Left ventricle myocardium superior (tissue), 1 donor: ENCODE measurements at regions not wholly inside any gene's neighbourhood (a gene's known extent, or its start where the extent isn't known, plus 50 kb on each side); places are given as distances from the start of the nearest gene placed in this dataset.

Experiments
- ATAC-seq: fragments of 200-7000 bp; cut with Tn5 transposase; one replicate; pipeline ENCODE4 v1.9.1; 2020; ENCODE audit warnings: mild to moderate bottlenecking, moderate library complexity
- DNase-seq: peaks from one replicate; pipeline ENCODE4 v3.0.0-alpha.2; 2020
- intact Hi-C: fragments of 100-400 bp; cut with micrococcal nuclease; formaldehyde crosslinking; loops from one replicate; pipeline ENCODE4 v1.11.0; 2022
- donor health status: DM: no; HTN: yes; CAD: no; lungs with severe emphysema.

DNA sequence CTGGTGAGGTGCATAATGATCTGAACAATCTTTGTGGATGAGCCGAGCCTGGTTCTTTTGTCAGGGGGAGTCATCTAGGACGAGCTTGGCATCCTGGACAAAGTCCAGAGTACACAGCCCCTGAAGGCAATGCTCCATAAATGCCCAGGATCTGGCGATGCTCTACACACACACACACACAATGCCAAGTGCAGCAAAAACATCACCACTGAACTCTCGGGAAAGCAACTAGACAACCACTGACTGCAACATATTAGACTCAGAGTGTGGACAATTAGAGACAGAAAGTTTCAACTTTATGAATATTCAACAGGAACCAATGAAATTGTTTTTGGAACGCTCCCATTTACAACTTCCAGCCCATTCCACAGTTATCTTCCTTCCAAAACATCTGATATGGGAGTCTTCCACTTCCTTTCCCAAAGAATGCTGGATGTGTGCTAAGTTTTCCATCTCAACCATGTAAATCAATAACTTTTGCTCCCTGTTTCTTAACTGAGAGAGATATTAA, 227.6 kb upstream of the ANKRD55 start:
- DNase-seq = no peak
- ATAC-seq = no peak
- intact Hi-C loops = no loop called here

DNA sequence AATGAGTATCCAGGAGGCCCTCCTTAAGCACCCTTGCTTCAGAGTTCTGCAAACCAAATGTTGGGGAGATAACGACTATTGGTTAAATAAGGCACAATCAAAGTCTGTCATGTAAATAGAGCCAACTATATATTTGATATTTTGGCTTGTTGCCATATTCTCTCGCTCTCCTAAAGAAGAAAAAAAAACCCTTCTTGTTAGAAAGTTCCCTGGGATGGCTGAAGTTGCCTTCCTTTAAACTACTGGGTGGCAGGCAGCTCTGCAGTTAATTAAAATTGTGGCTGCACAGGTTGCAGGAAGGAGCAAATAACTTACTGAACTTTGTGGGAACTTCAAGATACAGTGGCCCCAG, 227.0 kb upstream of the ANKRD55 start:
- no peak for ATAC-seq
- intact Hi-C loops = no loop called here
- DNase-seq = no peak

GRCh38 chr5:56459394-56460194, 226.5 kb upstream of the ANKRD55 start:
- intact Hi-C loops = no loop called here
- DNase-seq (no peak), ATAC-seq (no peak)

DNA sequence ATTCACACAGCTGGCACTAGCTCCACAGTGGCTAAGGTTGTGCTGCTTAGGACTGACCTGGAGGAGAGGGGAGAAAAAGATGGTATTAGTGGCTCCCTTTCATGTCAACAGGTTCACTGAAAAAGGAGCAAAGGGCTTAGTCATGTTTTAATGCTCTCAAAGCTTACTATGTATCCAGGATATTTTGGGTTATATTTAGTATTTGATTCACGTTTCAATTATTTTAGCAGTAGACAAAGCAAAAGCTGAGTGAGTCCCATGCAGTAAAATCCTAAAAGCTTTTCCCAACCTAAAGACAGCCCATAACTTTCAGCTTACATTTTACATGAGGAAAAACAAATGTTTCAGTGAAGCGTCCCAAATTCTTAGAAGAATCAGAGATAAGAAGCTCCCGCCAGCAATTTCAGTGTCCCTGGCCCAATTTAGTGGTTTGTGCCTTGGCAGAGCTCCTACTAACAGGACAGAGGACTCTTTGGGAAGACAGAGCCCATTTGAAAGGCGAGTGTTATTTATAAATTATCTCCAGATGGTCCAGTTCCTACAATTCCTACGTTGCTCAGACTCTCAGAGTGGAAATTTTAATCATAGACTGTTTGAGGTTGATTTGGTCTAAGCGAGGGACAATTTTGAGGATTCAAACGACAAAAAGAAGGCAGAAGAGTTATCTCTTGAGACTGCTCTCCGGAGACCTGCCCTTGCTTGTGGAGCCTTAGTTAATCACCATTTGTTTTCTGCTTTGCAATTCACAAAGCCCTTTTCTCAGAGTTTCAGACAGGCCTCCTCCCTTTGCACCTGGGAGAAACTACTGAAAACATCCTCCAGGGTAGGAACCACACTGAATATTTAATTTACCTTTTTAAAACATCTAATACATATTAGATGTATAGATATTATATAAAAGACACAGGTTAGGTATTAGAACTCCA, 225.0 kb upstream of the ANKRD55 start:
- DNase-seq (peak; percentile 42), ATAC-seq (peak; percentile 90)
- intact Hi-C loops = no loop called here

GRCh38 chr5:56456002-56456401, 222.9 kb upstream of the ANKRD55 start:
- ATAC-seq = no peak
- intact Hi-C loops = no loop called here
- no peak for DNase-seq

DNA sequence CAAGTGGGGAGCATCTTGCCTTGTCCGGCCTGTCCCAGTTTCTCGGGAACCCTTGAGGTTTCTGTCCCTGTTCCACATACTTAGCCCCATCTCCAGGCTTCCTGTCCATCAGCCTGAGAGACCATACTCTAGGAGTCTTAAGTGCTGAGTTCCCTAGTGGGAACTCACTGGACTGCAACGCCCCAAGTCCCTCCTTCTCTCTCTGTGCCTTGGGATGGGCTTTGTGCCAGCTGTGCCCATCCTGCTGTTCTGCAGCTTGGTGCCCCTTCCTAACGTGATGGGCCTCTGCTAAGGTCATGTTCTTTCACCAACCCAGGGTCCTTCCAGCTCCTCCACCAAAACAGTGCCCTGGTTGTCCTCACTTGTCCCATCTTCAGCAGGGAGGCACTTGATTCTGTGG, 222.3 kb upstream of the ANKRD55 start:
- intact Hi-C loops = no loop called here
- DNase-seq = no peak
- no peak for ATAC-seq

DNA sequence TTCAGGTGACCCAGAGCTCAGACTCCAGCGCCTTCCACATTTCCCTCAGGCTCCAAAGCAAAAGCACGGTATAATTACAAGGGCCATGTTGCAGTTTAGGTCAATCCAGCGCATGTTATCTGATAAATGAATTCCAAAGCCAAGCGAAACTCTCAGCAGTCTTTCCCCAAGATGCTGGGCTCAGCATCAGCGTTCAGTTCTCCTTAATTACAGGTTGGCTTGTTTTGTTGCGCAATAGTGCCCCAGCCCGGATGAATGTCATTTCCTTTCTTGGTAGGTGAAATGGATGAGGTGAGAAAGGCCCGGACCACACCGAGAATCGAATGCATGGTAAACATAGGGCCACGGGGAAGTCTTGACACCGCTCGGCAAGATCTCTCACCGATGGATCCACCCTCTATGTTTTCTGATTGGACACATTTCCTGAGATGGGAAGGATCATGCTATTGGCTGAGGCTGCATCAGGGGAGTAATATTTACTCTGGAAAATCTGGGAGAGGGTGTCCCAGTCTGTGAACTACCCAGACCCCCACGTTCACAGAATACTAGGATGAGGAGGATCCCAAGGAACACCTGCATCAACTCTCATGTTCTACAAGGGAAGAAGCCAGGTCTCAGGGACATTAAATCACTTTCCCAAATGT, 221.2 kb upstream of the ANKRD55 start:
- intact Hi-C loops = no loop called here
- ATAC-seq = no peak
- DNase-seq = no peak

GRCh38 chr5:56451742-56452141, 218.6 kb upstream of the ANKRD55 start:
- no peak for DNase-seq
- intact Hi-C loops = no loop called here
- no peak for ATAC-seq

- DNase-seq = no peak
- intact Hi-C loops = no loop called here
- ATAC-seq = peak; percentile 31
Measured at GRCh38 chr5:56450766-56451165, 217.6 kb upstream of the ANKRD55 start.

- no peak for DNase-seq
- no peak for ATAC-seq
- intact Hi-C loops = no loop called here
Measured at GRCh38 chr5:56449071-56449640, 216.0 kb upstream of the ANKRD55 start.

GRCh38 chr5:56447656-56448055, 214.5 kb upstream of the ANKRD55 start:
- ATAC-seq (no peak), DNase-seq (no peak)
- intact Hi-C loops = no loop called here

- intact Hi-C loops = no loop called here
- ATAC-seq (peak; percentile 66), DNase-seq (no peak)
Measured at GRCh38 chr5:56447232-56447631, 214.1 kb upstream of the ANKRD55 start.

GRCh38 chr5:56446728-56447127, 213.6 kb upstream of the ANKRD55 start:
- DNase-seq = no peak
- ATAC-seq = no peak
- intact Hi-C loops = no loop called here

DNA sequence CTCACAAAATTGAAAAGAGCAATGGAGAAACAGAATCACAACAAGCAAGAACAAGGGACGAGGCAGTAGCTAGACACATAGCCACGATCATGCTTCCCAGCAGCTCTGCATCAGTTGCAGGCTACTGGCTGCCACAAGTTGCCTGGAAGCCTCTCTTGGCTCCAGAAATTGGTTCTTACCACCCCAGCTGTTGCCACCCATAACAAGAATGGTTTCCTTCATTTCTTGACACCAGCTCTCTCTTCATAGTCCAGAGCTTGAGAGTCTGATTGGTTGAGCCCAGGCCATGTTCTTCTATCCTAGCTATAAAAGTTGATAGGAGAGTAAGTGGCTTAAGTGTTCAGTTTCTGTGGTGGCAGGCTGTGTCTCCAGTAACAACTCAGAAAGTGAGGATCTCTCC, 210.7 kb upstream of the ANKRD55 start:
- intact Hi-C loops = no loop called here
- ATAC-seq (no peak), DNase-seq (no peak)

DNA sequence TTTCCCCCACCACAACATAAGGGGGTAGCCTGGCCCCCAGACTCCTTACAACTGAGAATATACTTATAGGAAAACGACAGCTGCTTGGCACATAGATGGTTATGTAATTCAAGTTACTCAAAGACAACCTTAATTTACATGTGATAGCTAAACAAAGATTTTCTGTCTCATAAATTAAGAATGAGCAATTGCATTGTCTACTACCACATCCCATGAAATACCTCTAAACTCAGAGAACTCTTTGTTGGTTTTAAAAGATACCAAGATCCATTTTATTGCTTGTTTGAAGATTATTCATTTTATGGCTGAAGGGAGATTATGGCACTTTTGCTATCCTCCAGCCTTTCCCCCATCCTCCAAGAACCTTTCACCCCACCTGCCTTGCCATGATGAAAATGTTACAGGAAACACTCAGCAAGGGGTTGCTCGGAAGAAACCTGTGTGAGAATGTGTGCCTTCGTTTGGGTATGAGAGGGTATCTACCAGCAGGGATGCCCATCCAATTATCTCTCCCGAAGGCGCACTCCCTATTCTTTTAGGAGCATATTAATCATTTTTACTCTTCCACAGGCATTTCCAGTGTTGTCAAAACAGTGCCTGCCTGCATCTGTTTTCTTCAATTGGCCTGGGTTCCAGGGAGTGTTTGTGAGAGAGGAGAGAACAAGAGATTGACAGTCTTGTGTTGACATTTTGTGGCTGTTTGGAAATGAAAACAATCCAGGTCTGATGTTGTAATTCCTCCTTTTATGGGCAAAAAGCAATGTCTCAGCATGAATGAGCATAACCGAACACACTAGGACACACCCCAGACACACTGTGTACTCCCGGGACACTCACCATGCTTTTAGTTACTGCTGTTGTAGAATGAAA, 208.0 kb upstream of the ANKRD55 start:
- DNase-seq (no peak), ATAC-seq (peak; percentile 97)
- intact Hi-C loops = no loop called here

- ATAC-seq (no peak), DNase-seq (no peak)
- intact Hi-C loops = no loop called here
Measured at GRCh38 chr5:56434986-56435385, 201.9 kb upstream of the ANKRD55 start.

- intact Hi-C loops = no loop called here
- ATAC-seq (no peak), DNase-seq (no peak)
Measured at GRCh38 chr5:56433039-56433617, 200.0 kb upstream of the ANKRD55 start.

GRCh38 chr5:56432321-56432720, 199.2 kb upstream of the ANKRD55 start:
- no peak for DNase-seq
- ATAC-seq = no peak
- intact Hi-C loops = no loop called here
